Body of pancreas (tissue), 4 donors: ENCODE measurements at regions not wholly inside any gene's neighbourhood (a gene's known extent, or its start where the extent isn't known, plus 50 kb on each side); places are given as distances from the start of the nearest gene placed in this dataset.

Source experiments
- ATAC-seq: fragments of 150-250 bp; one replicate; pipeline ENCODE4 v1.9.1; 2016
- DNase-seq, 4 donors: peaks; one replicate each; pipeline ENCODE4 v3.0.0-alpha.2; 2019
- H3K27ac ChIP-seq, 4 donors: fragments of 200-600 bp; sonication (generic); 1 replicate in 3 of 4; 2 replicates in 1 of 4; pipeline versions ENCODE4 v1.5.1 to v1.6.1; 2016 to 2019; ENCODE audit warnings: mild to moderate bottlenecking in 1 of 4, mixed read lengths in 1 of 4, moderate library complexity in 1 of 4
- H3K27me3 ChIP-seq, 2 donors: fragments of 200-600 bp; sonication (generic); one replicate each; pipeline ENCODE4 v1.6.0; 2016; ENCODE audit warnings: mild to moderate bottlenecking in 1 of 2
- H3K36me3 ChIP-seq, 2 donors: fragments of 200-600 bp; sonication (generic); replicated peaks in 1 of 2; 2 replicates each; pipeline ENCODE4 v1.5.1; 2016; ENCODE audit warnings: low read depth in 2 of 2; ENCODE audit not compliant: insufficient read depth in 1 of 2
- H3K4me1 ChIP-seq: fragments of 200-600 bp; sonication (generic); one replicate; pipeline ENCODE4 v1.6.0; 2016
- H3K4me3 ChIP-seq, 2 donors: fragments of 200-600 bp; sonication (generic); 1 replicate in 1 of 2; 2 replicates in 1 of 2; pipeline ENCODE4 v1.5.1; 2016 to 2019
- H3K9me3 ChIP-seq, 3 donors: fragments of 200-600 bp; sonication (generic); 1 replicate in 2 of 3; 2 replicates in 1 of 3; pipeline ENCODE4 v1.5.1; 2016
- POLR2A ChIP-seq, 3 donors: fragments of 450-650 bp; IDR thresholded peaks; one replicate each; pipeline ENCODE4 v1.6.1; 2016; ENCODE audit warnings: antibody characterized with exemption in 3 of 3, mild to moderate bottlenecking in 2 of 3
- WGBS, 2 donors: methylation state at CpG; one replicate each; pipeline ENCODE4 v1.1.5; 2017; 5-methylcytosine and 5-hydroxymethylcytosine counted together
- intact Hi-C: fragments of 100-400 bp; cut with DNase I; formaldehyde crosslinking; loops from one replicate; pipeline ENCODE4 v1.15.1; 2023
- TF ChIP-seq, protein P1 (sequence below), 7 experiments: fragments of 450-650 bp in 4 of 7; fragments of 200-600 bp in 3 of 7; sonication (generic) in 3 of 7; IDR thresholded peaks; one replicate each; pipeline ENCODE4 v1.5.1; 2016 to 2019; ENCODE audit warnings: antibody characterized with exemption in 7 of 7

DNA sequence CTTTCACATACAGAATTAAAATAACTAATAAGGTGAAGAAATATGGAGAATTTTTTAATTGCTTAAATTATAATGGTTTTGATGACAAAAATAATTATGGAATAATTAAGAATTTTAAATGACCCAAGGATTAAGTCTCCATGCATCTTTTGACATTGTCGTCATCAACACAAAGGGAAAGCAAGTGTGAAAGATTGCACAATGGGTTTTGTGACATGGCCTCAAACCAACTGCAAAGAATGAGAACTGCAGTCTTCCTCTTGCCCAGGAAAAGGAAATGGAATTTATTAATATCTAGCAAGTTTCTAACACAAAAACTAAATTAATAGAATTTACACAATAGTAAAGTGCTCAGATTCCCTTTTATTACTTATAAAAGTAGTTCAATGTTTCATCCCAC lies 329.1 kb upstream of the PKDCC start:
- ATAC-seq, result no peak
- no peaks in the 10 kb centered on the region for H3K36me3 ChIP-seq
- no peaks in the 10 kb centered on the region for H3K9me3 ChIP-seq
- intact Hi-C loops, result no loop called here
- no peak for DNase-seq
- H3K4me3 ChIP-seq, result no peak overlapping the region
- no peak for TF ChIP-seq POLR2A (IDR thresholded peaks at IDR 0.05)
- TF ChIP-seq, protein P1, sequence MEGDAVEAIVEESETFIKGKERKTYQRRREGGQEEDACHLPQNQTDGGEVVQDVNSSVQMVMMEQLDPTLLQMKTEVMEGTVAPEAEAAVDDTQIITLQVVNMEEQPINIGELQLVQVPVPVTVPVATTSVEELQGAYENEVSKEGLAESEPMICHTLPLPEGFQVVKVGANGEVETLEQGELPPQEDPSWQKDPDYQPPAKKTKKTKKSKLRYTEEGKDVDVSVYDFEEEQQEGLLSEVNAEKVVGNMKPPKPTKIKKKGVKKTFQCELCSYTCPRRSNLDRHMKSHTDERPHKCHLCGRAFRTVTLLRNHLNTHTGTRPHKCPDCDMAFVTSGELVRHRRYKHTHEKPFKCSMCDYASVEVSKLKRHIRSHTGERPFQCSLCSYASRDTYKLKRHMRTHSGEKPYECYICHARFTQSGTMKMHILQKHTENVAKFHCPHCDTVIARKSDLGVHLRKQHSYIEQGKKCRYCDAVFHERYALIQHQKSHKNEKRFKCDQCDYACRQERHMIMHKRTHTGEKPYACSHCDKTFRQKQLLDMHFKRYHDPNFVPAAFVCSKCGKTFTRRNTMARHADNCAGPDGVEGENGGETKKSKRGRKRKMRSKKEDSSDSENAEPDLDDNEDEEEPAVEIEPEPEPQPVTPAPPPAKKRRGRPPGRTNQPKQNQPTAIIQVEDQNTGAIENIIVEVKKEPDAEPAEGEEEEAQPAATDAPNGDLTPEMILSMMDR (IDR thresholded peaks at IDR 0.05), result no peak
- no peaks in the 10 kb centered on the region for H3K27me3 ChIP-seq
- 47 to 83% methylated on average over 1 of the region's 1 CpG for WGBS, 2 donors
- no peak overlapping the region for H3K27ac ChIP-seq
- H3K4me1 ChIP-seq, result no peaks in the 10 kb centered on the region

DNA sequence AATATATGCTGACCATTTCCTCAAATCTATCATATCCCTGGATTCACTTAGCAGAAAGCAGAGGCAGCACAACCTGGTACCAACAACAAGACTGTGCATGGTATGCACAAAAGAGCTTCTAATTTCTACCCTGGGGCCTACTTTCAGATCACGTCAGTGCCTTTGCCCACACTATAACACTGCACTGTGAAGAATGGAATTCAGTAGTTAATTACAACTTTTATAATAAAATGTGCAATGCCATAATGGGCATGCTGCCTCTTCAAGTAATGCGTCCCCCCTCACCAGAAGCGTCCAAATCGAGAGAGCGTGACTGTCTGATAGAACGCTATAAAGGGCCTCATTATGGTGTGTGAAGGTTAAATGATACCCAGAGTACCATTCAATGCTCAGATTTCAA lies 328.1 kb upstream of the PKDCC start:
- no peaks in the 10 kb centered on the region for H3K4me1 ChIP-seq
- TF ChIP-seq POLR2A (IDR thresholded peaks at IDR 0.05), result no peak
- TF ChIP-seq, protein P1 (IDR thresholded peaks at IDR 0.05), result no peak
- H3K36me3 ChIP-seq, result no peaks in the 10 kb centered on the region
- 94 to 97% methylated on average over 6 of the region's 6 CpGs for WGBS, 2 donors
- H3K4me3 ChIP-seq, result no peak overlapping the region
- no peak overlapping the region for H3K27ac ChIP-seq
- H3K27me3 ChIP-seq, result no peaks in the 10 kb centered on the region
- ATAC-seq (no peak), DNase-seq (no peak)
- H3K9me3 ChIP-seq, result no peaks in the 10 kb centered on the region
- intact Hi-C loops, result no loop called here

DNA sequence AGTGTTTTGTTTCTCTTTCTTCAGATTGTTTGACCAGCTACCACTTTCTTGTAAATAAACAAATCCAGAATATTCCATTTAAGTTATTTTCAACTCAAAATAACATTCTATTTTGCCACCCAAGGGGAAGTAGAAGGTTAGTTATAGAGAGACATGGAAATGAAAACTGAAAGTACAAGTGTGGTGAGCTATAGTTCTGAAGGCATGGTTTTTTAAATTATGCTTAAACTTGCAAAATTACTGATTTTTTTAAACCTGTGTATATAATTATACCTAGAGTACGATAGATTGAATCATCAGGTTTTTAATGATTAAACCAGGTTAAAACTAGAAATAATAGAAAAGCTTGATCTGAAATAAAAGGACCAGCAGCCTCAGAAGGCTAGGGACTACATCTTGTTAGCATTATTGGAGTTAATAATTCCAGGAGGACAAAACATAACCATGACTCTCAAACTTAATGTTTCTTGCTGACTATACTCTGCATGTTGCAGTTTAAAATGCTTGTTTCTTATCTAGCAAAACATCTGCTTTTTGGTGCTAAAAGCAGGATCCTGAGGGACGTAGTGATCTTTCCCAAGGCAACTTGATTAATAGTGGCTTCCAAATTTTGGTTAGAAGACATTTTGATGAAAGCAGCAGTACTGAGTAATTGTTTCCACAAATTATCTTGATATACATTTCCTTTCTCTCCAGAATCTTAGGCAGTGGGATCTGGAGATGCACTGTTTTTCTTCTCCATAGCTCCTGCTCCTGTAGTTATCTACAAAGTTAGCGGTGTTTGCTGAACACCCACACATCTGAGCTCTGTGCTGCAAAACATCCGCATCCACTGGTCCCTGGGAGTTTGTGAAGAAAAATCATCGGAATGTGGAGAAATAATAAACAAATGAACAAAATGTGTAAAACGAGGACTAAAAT lies 327.2 kb upstream of the PKDCC start:
- TF ChIP-seq POLR2A (IDR thresholded peaks at IDR 0.05), result no peak
- TF ChIP-seq, protein P1 (IDR thresholded peaks at IDR 0.05), result no peak
- WGBS, 2 donors, result 53 to 59% methylated on average over 6 of the region's 6 CpGs
- no peak for DNase-seq

DNA sequence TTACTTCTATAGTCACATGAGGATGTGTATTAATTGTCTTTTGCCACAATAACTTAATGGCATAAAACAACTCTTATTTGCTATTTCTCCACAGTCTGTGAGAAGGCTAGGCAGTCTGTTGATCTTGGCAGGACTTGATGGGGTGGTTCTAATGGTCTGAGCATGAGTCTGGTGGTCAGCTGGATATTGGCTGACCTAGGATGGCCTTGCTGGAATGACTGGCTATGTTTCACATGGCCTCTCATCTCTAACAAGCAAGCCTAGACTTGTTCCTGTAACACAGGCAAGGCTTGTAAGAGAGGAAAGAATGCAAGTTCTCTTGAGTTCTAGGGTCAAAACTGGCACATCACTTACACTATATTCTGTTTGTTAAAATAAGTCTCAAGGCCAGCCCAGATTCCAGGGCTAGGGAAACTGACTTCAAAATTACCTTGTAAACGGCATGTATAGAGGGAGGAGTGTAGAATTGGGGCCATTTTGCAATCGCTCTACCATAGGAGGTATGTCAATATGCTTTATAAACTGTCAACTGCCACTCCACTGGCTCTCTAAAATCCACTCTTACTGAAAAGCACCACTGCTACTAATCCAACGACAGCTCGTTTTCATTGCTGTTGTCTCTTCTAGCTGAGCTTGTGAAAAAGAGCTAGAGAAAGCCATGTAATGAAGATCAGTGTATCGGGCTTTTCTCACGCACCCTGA lies 325.0 kb upstream of the PKDCC start:
- intact Hi-C loops, result no loop called here
- no peak for ATAC-seq
- 73 to 86% methylated on average over 6 of the region's 6 CpGs for WGBS, 2 donors

More for the DNA sequence above, 327.2 kb upstream of the PKDCC start:
- Histone ChIP-seq H3K4me1 (peaks cover 2% of the 10 kb centered on the region), H3K36me3 (no peaks in the 10 kb centered on the region), H3K27ac (no peak overlapping the region), H3K4me3 (no peak overlapping the region), H3K27me3 (no peaks in the 10 kb centered on the region), H3K9me3 (no peaks in the 10 kb centered on the region)
- intact Hi-C loops, result no loop called here
- ATAC-seq, result no peak

More for the DNA sequence above, 325.0 kb upstream of the PKDCC start:
- H3K9me3 ChIP-seq, result no peaks in the 10 kb centered on the region
- H3K4me3 ChIP-seq, result no peak overlapping the region
- H3K36me3 ChIP-seq, result no peaks in the 10 kb centered on the region
- no peak for DNase-seq
- H3K27ac ChIP-seq, result no peak overlapping the region
- H3K27me3 ChIP-seq, result no peaks in the 10 kb centered on the region
- peaks cover 7% of the 10 kb centered on the region for H3K4me1 ChIP-seq
- no peak for TF ChIP-seq POLR2A (IDR thresholded peaks at IDR 0.05)
- TF ChIP-seq, protein P1 (IDR thresholded peaks at IDR 0.05), result no peak
